IMR-90 (cell line): ENCODE measurements at regions not wholly inside any gene's neighbourhood (a gene's known extent, or its start where the extent isn't known, plus 50 kb on each side); places are given as distances from the start of the nearest gene placed in this dataset.

Experiments
- ATAC-seq: fragments of 200-7000 bp; cut with Tn5 transposase; 2 replicates; pipeline ENCODE4 v1.9.1; 2020; ENCODE audit warnings: low read depth, mild to moderate bottlenecking, moderate library complexity
- BruUV-seq: library from RNA; stranded (reverse); fragments of 400-500 nt; replicated peaks from 2 replicates; lab custom pipeline; 2021; lab: Mats Ljungman, UMichigan
- CTCF ChIA-PET: fragments of 300-600 bp; formaldehyde crosslinking; extraction: SDS; loops from one replicate; lab custom pipeline; 2021; ENCODE audit warnings: antibody characterized with exemption; lab: Yijun Ruan, JAX
- POLR2A ChIA-PET: fragments of 300-600 bp; sonication (Branson Sonifier 250); formaldehyde crosslinking; loops from one replicate; lab custom pipeline; 2022; ENCODE audit warnings: antibody characterized with exemption; ENCODE audit not compliant: unreplicated experiment; lab: Charles Lee
- DNase-seq: peaks from one replicate; pipeline ENCODE4 v3.0.0; 2013
- H2AFZ ChIP-seq: replicated peaks from 2 replicates; pipeline ENCODE3; 2013; ENCODE audit warnings: low read length, mild to moderate bottlenecking; ENCODE audit not compliant: poor library complexity
- H2AK5ac ChIP-seq: 2 replicates; pipeline ENCODE4 v1.6.1; 2013; ENCODE audit warnings: low read depth, low read length, inconsistent platforms
- H2AK9ac ChIP-seq: replicated peaks from 2 replicates; pipeline ENCODE3; 2013; ENCODE audit warnings: mild to moderate bottlenecking, low read depth, low read length, moderate library complexity; ENCODE audit not compliant: poor library complexity
- H2BK120ac ChIP-seq: 2 replicates; pipeline ENCODE4 v1.6.1; 2013; ENCODE audit warnings: low read depth, low read length, inconsistent platforms
- H2BK15ac ChIP-seq: 3 replicates; pipeline ENCODE4 v1.6.1; 2013; ENCODE audit warnings: low read depth, low read length, inconsistent platforms
- H2BK20ac ChIP-seq: 2 replicates; pipeline ENCODE4 v1.6.1; 2013; ENCODE audit warnings: low read depth, mild to moderate bottlenecking, inconsistent platforms, low read length, moderate library complexity
- H2BK5ac ChIP-seq: 2 replicates; pipeline ENCODE4 v1.6.1; 2013; ENCODE audit warnings: mild to moderate bottlenecking, low read depth, low read length, inconsistent platforms; ENCODE audit not compliant: poor library complexity, severe bottlenecking
- H3K14ac ChIP-seq: replicated peaks from 2 replicates; pipeline ENCODE4 v1.6.1; 2013; ENCODE audit warnings: low read depth, low read length, inconsistent platforms
- H3K18ac ChIP-seq: 2 replicates; pipeline ENCODE4 v1.6.1; 2013; ENCODE audit warnings: low read depth, low read length, control low read depth
- H3K23ac ChIP-seq: 2 replicates; pipeline ENCODE4 v1.6.1; 2013; ENCODE audit warnings: low read depth, low read length, inconsistent platforms
- H3K27ac ChIP-seq: 2 replicates; pipeline ENCODE4 v1.5.1; 2013; ENCODE audit warnings: mild to moderate bottlenecking, control low read depth, low read length; ENCODE audit not compliant: insufficient read depth
- H3K27me3 ChIP-seq: 2 replicates; pipeline ENCODE4 v1.6.1; 2013; ENCODE audit warnings: low read length; ENCODE audit not compliant: control insufficient read depth, insufficient read depth
- H3K36me3 ChIP-seq: 2 replicates; pipeline ENCODE4 v1.6.1; 2013; ENCODE audit warnings: low read length, mixed read lengths; ENCODE audit not compliant: control insufficient read depth, insufficient read depth
- H3K4ac ChIP-seq: 2 replicates; pipeline ENCODE4 v1.6.1; 2013; ENCODE audit warnings: low read depth, low read length, inconsistent platforms
- H3K4me1 ChIP-seq: 2 replicates; pipeline ENCODE4 v1.6.1; 2013; ENCODE audit warnings: low read length, mixed read lengths; ENCODE audit not compliant: control insufficient read depth, insufficient read depth
- H3K4me2 ChIP-seq: 2 replicates; pipeline ENCODE4 v1.6.1; 2013; ENCODE audit warnings: low read depth, mild to moderate bottlenecking, control low read depth, low read length, moderate library complexity
- H3K4me3 ChIP-seq: 2 replicates; pipeline ENCODE4 v1.5.1; 2013; ENCODE audit warnings: low read depth, mild to moderate bottlenecking, control low read depth, low read length, moderate library complexity; ENCODE audit not compliant: insufficient read depth
- H3K56ac ChIP-seq: 2 replicates; pipeline ENCODE4 v1.6.1; 2013; ENCODE audit warnings: low read length, inconsistent platforms; ENCODE audit not compliant: insufficient read depth; ENCODE audit errors: extremely low read depth
- H3K79me1 ChIP-seq, 2 experiments: 2 replicates each; pipeline ENCODE4 v1.6.1; 2013; ENCODE audit warnings: low read length in 2 of 2, inconsistent platforms in 1 of 2, low read depth in 1 of 2
- H3K9ac ChIP-seq: 2 replicates; pipeline ENCODE4 v1.6.1; 2013; ENCODE audit warnings: low read depth, low read length, control low read depth
- H3K9me1 ChIP-seq: 2 replicates; pipeline ENCODE4 v1.6.1; 2013; ENCODE audit warnings: low read length, inconsistent platforms; ENCODE audit not compliant: insufficient read depth
- H3K9me3 ChIP-seq: 2 replicates; pipeline ENCODE4 v1.6.1; 2013; ENCODE audit warnings: low read length; ENCODE audit not compliant: control insufficient read depth, insufficient read depth
- H4K20me1 ChIP-seq: 2 replicates; pipeline ENCODE4 v1.6.1; 2013; ENCODE audit warnings: low read length, inconsistent platforms; ENCODE audit not compliant: insufficient read depth
- H4K5ac ChIP-seq: 2 replicates; pipeline ENCODE4 v1.6.1; 2013; ENCODE audit warnings: mild to moderate bottlenecking, low read depth, low read length, control low read depth
- H4K8ac ChIP-seq, 2 experiments: 2 replicates each; pipeline ENCODE4 v1.6.1; 2013; ENCODE audit warnings: low read depth in 2 of 2, low read length in 2 of 2, control low read depth in 1 of 2, inconsistent platforms in 1 of 2
- H4K91ac ChIP-seq: 2 replicates; pipeline ENCODE4 v1.6.1; 2013; ENCODE audit warnings: low read depth, low read length, inconsistent platforms; ENCODE audit not compliant: insufficient read depth
- BHLHE40 ChIP-seq: fragments of 150-350 bp; IDR thresholded peaks from 2 replicates; pipeline ENCODE4 v1.6.1; 2016; ENCODE audit warnings: mild to moderate bottlenecking, low read depth, low read length
- CEBPB ChIP-seq: IDR thresholded peaks from 2 replicates; pipeline ENCODE4 v1.6.1; 2012; ENCODE audit warnings: low read depth, low read length, improper control_type of control experiment
- CTCF ChIP-seq: conservative IDR thresholded peaks from 2 replicates; pipeline ENCODE4 v1.5.1; 2012; ENCODE audit warnings: mild to moderate bottlenecking, low read depth, low read length, improper control_type of control experiment
- FOS ChIP-seq: fragments of 150-350 bp; IDR thresholded peaks from 2 replicates; pipeline ENCODE4 v1.6.1; 2016; ENCODE audit warnings: low read depth, low read length
- MAFK ChIP-seq: IDR thresholded peaks from 2 replicates; pipeline ENCODE4 v1.6.1; 2012; ENCODE audit warnings: low read depth, low read length, improper control_type of control experiment
- MAZ ChIP-seq: IDR thresholded peaks from 2 replicates; pipeline ENCODE4 v1.6.1; 2012; ENCODE audit warnings: low read depth, mild to moderate bottlenecking, low read length, improper control_type of control experiment, moderate library complexity, borderline replicate concordance
- MXI1 ChIP-seq: IDR thresholded peaks from 2 replicates; pipeline ENCODE4 v1.6.1; 2012; ENCODE audit warnings: low read depth, mild to moderate bottlenecking, low read length, moderate library complexity, borderline replicate concordance
- NFE2L2 ChIP-seq: fragments of 150-350 bp; IDR thresholded peaks from 2 replicates; pipeline ENCODE4 v1.6.1; 2016; ENCODE audit warnings: low read depth, mild to moderate bottlenecking, low read length
- POLR2A ChIP-seq: IDR thresholded peaks from 2 replicates; pipeline ENCODE4 v1.6.1; 2012; ENCODE audit warnings: mild to moderate bottlenecking, low read depth, low read length
- RAD21 ChIP-seq: IDR thresholded peaks from 2 replicates; pipeline ENCODE4 v1.6.1; 2012; ENCODE audit warnings: low read length, improper control_type of control experiment
- SMC3 ChIP-seq: fragments of 150-350 bp; IDR thresholded peaks from 2 replicates; pipeline ENCODE4 v1.6.1; 2016; ENCODE audit warnings: low read depth, mild to moderate bottlenecking, antibody characterized with exemption, low read length, moderate library complexity
- USF2 ChIP-seq: fragments of 150-350 bp; IDR thresholded peaks from 2 replicates; pipeline ENCODE4 v1.6.1; 2017; ENCODE audit warnings: mild to moderate bottlenecking, antibody characterized with exemption, low read length, low read depth
- WGBS, 2 experiments: methylation state at CpG; one replicate each; pipeline versions ENCODE4 v1.1.5 to v1.1.7; 2013; ENCODE audit warnings: missing lambda C conversion rate in 2 of 2; ENCODE audit not compliant: insufficient read length in 1 of 2; ENCODE audit errors: extremely low coverage in 2 of 2; 5-methylcytosine and 5-hydroxymethylcytosine counted together
- dilution Hi-C: fragments of 300-500 bp; cut with HindIII; formaldehyde crosslinking; loops from one replicate; pipeline ENCODE4 v1.14.3; 2018; ENCODE audit warnings: low sequenced_read_pairs; ENCODE audit not compliant: unreplicated experiment
- in situ Hi-C: fragments of 300-500 bp; cut with MboI; formaldehyde crosslinking; loops from 3 replicates; pipeline ENCODE4 v1.14.3; 2019; ENCODE audit warnings: low sequenced_read_pairs, inconsistent platforms, mixed read lengths
- intact Hi-C: fragments of 100-400 bp; cut with micrococcal nuclease; formaldehyde crosslinking; loops from 2 replicates; pipeline ENCODE4 v1.10.0; 2022
- TF ChIP-seq, protein P1 (sequence below): fragments of 150-350 bp; IDR thresholded peaks from 2 replicates; pipeline ENCODE4 v1.6.1; 2016; ENCODE audit warnings: low read depth, mild to moderate bottlenecking, low read length, moderate library complexity, borderline replicate concordance

DNA sequence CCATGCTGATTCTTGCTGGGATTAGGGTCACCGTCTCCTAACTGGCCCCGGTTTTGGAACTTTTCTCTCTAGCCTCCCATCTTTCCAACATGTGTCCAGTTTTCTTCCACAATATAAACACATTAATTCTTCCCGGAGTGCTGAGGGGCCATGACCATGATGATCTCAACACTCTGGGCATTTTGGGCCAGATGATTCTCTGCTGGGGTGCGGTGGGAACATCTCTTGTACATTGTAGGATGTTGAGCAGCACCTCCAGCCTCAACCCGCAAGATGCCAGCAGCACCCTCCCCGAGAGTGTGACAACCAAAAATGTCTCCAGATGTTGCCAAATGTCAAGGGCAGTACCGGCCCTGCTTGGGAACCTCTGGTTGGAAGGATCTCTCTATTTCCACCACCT is 164.8 kb downstream of the TFAP2C start (continued):
- TF ChIP-seq USF2 (no peak), RAD21 (no peak), MXI1 (no peak), NFE2L2 (no peak)

DNA sequence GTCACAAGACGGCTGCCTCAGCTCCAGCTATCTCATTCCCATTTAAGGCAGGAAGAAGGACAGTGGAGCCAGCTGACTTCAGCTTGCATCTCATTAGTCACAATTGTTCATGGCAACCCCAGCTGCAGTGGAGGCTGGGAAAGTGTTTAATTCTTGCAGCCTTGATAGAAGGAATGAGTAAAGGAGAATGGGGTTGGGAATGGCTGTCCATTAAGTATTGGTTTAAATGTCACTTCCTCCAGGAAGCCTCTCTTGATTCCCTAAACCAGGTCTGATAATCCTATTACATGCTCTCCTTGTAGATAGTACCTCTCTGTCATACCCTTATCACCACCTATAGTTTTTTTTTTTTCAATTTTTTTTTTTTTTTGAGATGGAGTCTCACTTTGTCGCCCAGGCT is 166.4 kb downstream of the TFAP2C start:
- ChIA-PET POLR2A (no interaction called here), CTCF (no interaction called here)
- no peak overlapping the region for H4K8ac ChIP-seq
- H3K9ac ChIP-seq: no peak overlapping the region
- H2AK9ac ChIP-seq: no peak overlapping the region
- no CpG with 5 or more reads among the region's 2 CpGs for WGBS, 2 experiments
- H2BK120ac ChIP-seq: no peak overlapping the region
- no peak overlapping the region for H2AK5ac ChIP-seq
- no peak overlapping the region for H3K27ac ChIP-seq
- dilution Hi-C loops: no loop called here
- H3K4ac ChIP-seq: no peak overlapping the region
- no TSS peak for BruUV-seq
- DNase-seq: no peak
- H4K5ac ChIP-seq: no peak overlapping the region
- H3K4me3 ChIP-seq: no peak overlapping the region
- H3K14ac ChIP-seq: no peak overlapping the region
- no peaks in the 10 kb centered on the region for H4K20me1 ChIP-seq
- no peak overlapping the region for H2AFZ ChIP-seq
- in situ Hi-C loops: loop anchor here (25.0 kb wide), 1 partner anchor 433 kb away; the partner anchor contains the start of gene FAM210B
- no peak overlapping the region for H3K18ac ChIP-seq
- H3K27me3 ChIP-seq: peaks cover 6% of the 10 kb centered on the region
- no peak overlapping the region for H3K56ac ChIP-seq
- H2BK20ac ChIP-seq: no peak overlapping the region
- intact Hi-C loops: no loop called here
- H3K4me2 ChIP-seq: no peak overlapping the region
- H3K9me1 ChIP-seq: no peaks in the 10 kb centered on the region
- no peaks in the 10 kb centered on the region for H3K36me3 ChIP-seq
- no peak overlapping the region for H2BK5ac ChIP-seq
- H3K23ac ChIP-seq: no peak overlapping the region
- H3K79me1 ChIP-seq: no peaks in the 10 kb centered on the region
- H2BK15ac ChIP-seq: no peak overlapping the region
- no peak for ATAC-seq
- peaks cover 10% of the 10 kb centered on the region for H3K9me3 ChIP-seq
- H4K91ac ChIP-seq: no peak overlapping the region
- no peaks in the 10 kb centered on the region for H3K4me1 ChIP-seq
- TF ChIP-seq USF2 (no peak), CEBPB (no peak), MXI1 (no peak), FOS (no peak), MAZ (no peak), RAD21 (no peak), MAFK (no peak), BHLHE40 (no peak), SMC3 (no peak), POLR2A (no peak), CTCF (no peak)
- TF ChIP-seq, protein P1, sequence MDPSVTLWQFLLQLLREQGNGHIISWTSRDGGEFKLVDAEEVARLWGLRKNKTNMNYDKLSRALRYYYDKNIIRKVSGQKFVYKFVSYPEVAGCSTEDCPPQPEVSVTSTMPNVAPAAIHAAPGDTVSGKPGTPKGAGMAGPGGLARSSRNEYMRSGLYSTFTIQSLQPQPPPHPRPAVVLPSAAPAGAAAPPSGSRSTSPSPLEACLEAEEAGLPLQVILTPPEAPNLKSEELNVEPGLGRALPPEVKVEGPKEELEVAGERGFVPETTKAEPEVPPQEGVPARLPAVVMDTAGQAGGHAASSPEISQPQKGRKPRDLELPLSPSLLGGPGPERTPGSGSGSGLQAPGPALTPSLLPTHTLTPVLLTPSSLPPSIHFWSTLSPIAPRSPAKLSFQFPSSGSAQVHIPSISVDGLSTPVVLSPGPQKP: no peak
